Endothelial cell of umbilical vein (primary cell): ENCODE measurements at regions not wholly inside any gene's neighbourhood (a gene's known extent, or its start where the extent isn't known, plus 50 kb on each side); places are given as distances from the start of the nearest gene placed in this dataset.

ENCODE experiments used
- BruUV-seq: library from RNA; stranded (reverse); fragments of 400-500 nt; replicated peaks from 2 replicates; lab custom pipeline; 2021; lab: Mats Ljungman, UMichigan
- CTCF ChIA-PET: fragments of 300-600, 350-600 bp; sonication (Branson Sonifier 250); formaldehyde crosslinking; loops from one replicate; lab custom pipeline; 2021; ENCODE audit warnings: antibody characterized with exemption, inconsistent platforms; lab: Charles Lee
- POLR2A ChIA-PET: fragments of 300-600, 350-600 bp; sonication (Branson Sonifier 250); formaldehyde crosslinking; loops from one replicate; lab custom pipeline; 2021; ENCODE audit warnings: antibody characterized with exemption, inconsistent platforms; lab: Charles Lee
- DNase-seq: peaks from one replicate; pipeline ENCODE4 v3.0.0-alpha.2; 2011; ENCODE audit warnings: low read depth, low spot score
- FAIRE-seq: peaks from 2 replicates; lab custom pipeline; 2011; peaks lifted over from hg19 to GRCh38; lab: Jason Lieb, UNC
- H2AFZ ChIP-seq: 2 replicates; pipeline ENCODE4 v1.6.0; 2012; ENCODE audit warnings: low read depth, low read length, control low read depth, inconsistent platforms
- H3K27ac ChIP-seq: 2 replicates; pipeline ENCODE4 v1.5.1; 2011; ENCODE audit warnings: low read depth, mild to moderate bottlenecking, control low read depth, low read length, moderate library complexity; ENCODE audit not compliant: insufficient read depth
- H3K27me3 ChIP-seq, 2 experiments: 2 replicates each; pipeline versions ENCODE4 v1.6.0 to v1.6.1; 2011; ENCODE audit warnings: low read length in 2 of 2, mixed read lengths in 1 of 2; ENCODE audit not compliant: control insufficient read depth in 2 of 2, insufficient read depth in 2 of 2
- H3K36me3 ChIP-seq, 2 experiments: 2 replicates in 1 of 2; 3 replicates in 1 of 2; pipeline ENCODE4 v1.5.1; 2011; ENCODE audit warnings: low read length in 2 of 2, mild to moderate bottlenecking in 1 of 2, moderate library complexity in 1 of 2; ENCODE audit not compliant: control insufficient read depth in 2 of 2, insufficient read depth in 2 of 2; ENCODE audit errors: extremely low read depth in 1 of 2
- H3K4me1 ChIP-seq: 3 replicates; pipeline ENCODE4 v1.5.1; 2011; ENCODE audit warnings: mild to moderate bottlenecking, low read length; ENCODE audit not compliant: control insufficient read depth, insufficient read depth; ENCODE audit errors: extremely low read depth
- H3K4me2 ChIP-seq: 2 replicates; pipeline ENCODE4 v1.6.1; 2011; ENCODE audit warnings: low read length, control low read depth, mixed read lengths; ENCODE audit not compliant: insufficient read depth
- H3K4me3 ChIP-seq, 3 experiments: fragments of 200-600 bp in 1 of 3; sonication (generic), shearing (Covaris generic) in 1 of 3; replicated peaks in 1 of 3; 2 replicates each; pipeline ENCODE4 v1.5.1; 2011 to 2016; ENCODE audit warnings: control low read depth in 3 of 3, low read length in 3 of 3, mild to moderate bottlenecking in 2 of 3, inconsistent platforms in 1 of 3, low read depth in 1 of 3, moderate library complexity in 1 of 3; ENCODE audit not compliant: insufficient read depth in 1 of 3
- H3K79me2 ChIP-seq: 2 replicates; pipeline ENCODE4 v1.6.0; 2012; ENCODE audit warnings: low read length, inconsistent platforms; ENCODE audit not compliant: control insufficient read depth, insufficient read depth
- H3K9ac ChIP-seq: replicated peaks from 2 replicates; pipeline ENCODE3; 2011; ENCODE audit warnings: low read length, control low read depth; ENCODE audit not compliant: insufficient read depth; ENCODE audit errors: extremely low read depth
- H3K9me1 ChIP-seq: replicated peaks from 3 replicates; pipeline ENCODE4 v1.6.0; 2011; ENCODE audit warnings: mild to moderate bottlenecking, low read length; ENCODE audit not compliant: control insufficient read depth, insufficient read depth; ENCODE audit errors: extremely low read depth
- H3K9me3 ChIP-seq: replicated peaks from 2 replicates; pipeline ENCODE4 v1.5.1; 2012; ENCODE audit warnings: low read length, inconsistent platforms; ENCODE audit not compliant: control insufficient read depth, insufficient read depth
- H4K20me1 ChIP-seq: replicated peaks from 2 replicates; pipeline ENCODE3; 2011; ENCODE audit warnings: mild to moderate bottlenecking, low read length; ENCODE audit not compliant: control insufficient read depth, insufficient read depth; ENCODE audit errors: extremely low read depth
- CTCF ChIP-seq, 2 donors: IDR thresholded peaks; 1 replicate in 1 of 2; 2 replicates in 1 of 2; pipeline ENCODE4 v1.5.1; 2011; ENCODE audit warnings: low read length in 2 of 2, mild to moderate bottlenecking in 2 of 2, moderate library complexity in 2 of 2, control low read depth in 1 of 2, inconsistent platforms in 1 of 2, low read depth in 1 of 2; ENCODE audit not compliant: insufficient read depth in 1 of 2; ENCODE audit errors: extremely low read depth in 1 of 2
- EZH2 ChIP-seq: IDR thresholded peaks from 2 replicates; pipeline ENCODE4 v1.6.1; 2012; ENCODE audit warnings: borderline replicate concordance, low read depth, mild to moderate bottlenecking, moderate library complexity, low read length, inconsistent platforms; ENCODE audit not compliant: severe bottlenecking
- FOS ChIP-seq: IDR thresholded peaks from 2 replicates; pipeline ENCODE4 v1.6.1; 2011; ENCODE audit warnings: mild to moderate bottlenecking, low read length, moderate library complexity, borderline replicate concordance; ENCODE audit not compliant: insufficient read depth
- GATA2 ChIP-seq: IDR thresholded peaks from 2 replicates; pipeline ENCODE4 v1.7.0; 2011; ENCODE audit warnings: low read depth, mild to moderate bottlenecking, moderate library complexity, mixed read lengths, low read length; ENCODE audit not compliant: insufficient read length, insufficient read depth
- JUN ChIP-seq: IDR thresholded peaks from 2 replicates; pipeline ENCODE4 v1.6.1; 2011; ENCODE audit warnings: borderline replicate concordance, low read depth; ENCODE audit not compliant: insufficient read length, insufficient read depth
- MYC ChIP-seq: IDR thresholded peaks from one replicate; pipeline ENCODE4 v1.6.1; 2011; ENCODE audit warnings: mild to moderate bottlenecking, low read depth, low read length
- POLR2A ChIP-seq: IDR thresholded peaks from 2 replicates; pipeline ENCODE4 v1.6.1; 2012; ENCODE audit warnings: low read depth, mild to moderate bottlenecking, control low read depth, low read length
- POLR2AphosphoS5 ChIP-seq: IDR thresholded peaks from 2 replicates; pipeline ENCODE4 v1.6.1; 2012; ENCODE audit warnings: low read depth, mild to moderate bottlenecking, control low read depth, low read length, moderate library complexity; ENCODE audit not compliant: insufficient read depth
- dilution Hi-C: fragments of 300-500 bp; cut with MboI; formaldehyde crosslinking; loops from one replicate; pipeline ENCODE4 v1.15.0; 2019; ENCODE audit warnings: low sequenced_read_pairs; ENCODE audit not compliant: extremely low pct_ligation_motif_present
- intact Hi-C: fragments of 100-400 bp; cut with micrococcal nuclease; formaldehyde crosslinking; loops from one replicate; pipeline ENCODE4 v1.10.0; 2022
- TF ChIP-seq, protein P1 (sequence below): IDR thresholded peaks from 2 replicates; pipeline ENCODE4 v1.6.1; 2011; ENCODE audit not compliant: insufficient read depth, insufficient read length

DNA sequence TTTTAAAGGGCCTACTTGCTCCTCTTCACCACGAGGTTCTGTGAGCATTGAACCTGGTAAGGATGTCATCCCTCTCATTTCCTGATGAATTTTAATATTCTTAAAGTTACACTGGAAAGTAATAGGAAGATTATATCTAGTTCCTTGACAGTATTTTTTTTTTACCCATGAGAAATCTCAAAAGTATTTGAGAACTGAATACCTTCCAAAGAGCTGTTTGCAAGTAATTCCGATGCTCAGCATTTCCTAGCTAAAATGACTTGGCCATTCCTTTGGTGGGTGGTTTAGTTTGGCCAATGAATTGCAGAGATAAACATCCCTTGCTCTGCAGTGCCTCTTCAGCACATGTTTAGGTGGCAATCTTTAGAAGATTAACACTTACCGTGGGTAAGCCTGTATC lies 110.2 kb upstream of the WDR1 start:
- FAIRE-seq = no peak

More for the DNA sequence above, 110.2 kb upstream of the WDR1 start:
- no peaks in the 10 kb centered on the region for H3K36me3 ChIP-seq
- TF ChIP-seq JUN = no peak
- no peak for TF ChIP-seq CTCF (IDR thresholded peaks at IDR 0.05; ENCODE audit: extremely low read depth in 1 of 2, insufficient read depth in 1 of 2, low read depth in 1 of 2, low read length in 2 of 2)
- TF ChIP-seq EZH2 = no peak
- TF ChIP-seq, protein P1, sequence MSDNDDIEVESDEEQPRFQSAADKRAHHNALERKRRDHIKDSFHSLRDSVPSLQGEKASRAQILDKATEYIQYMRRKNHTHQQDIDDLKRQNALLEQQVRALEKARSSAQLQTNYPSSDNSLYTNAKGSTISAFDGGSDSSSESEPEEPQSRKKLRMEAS = no peak
- no peak for TF ChIP-seq POLR2A
- no peak for TF ChIP-seq GATA2
- TF ChIP-seq POLR2AphosphoS5 = no peak
- no peak for TF ChIP-seq FOS
- TF ChIP-seq MYC = no peak
- H3K9me3 ChIP-seq = no peaks in the 10 kb centered on the region
- no peak overlapping the region for H3K4me3 ChIP-seq
- DNase-seq = no peak
- H3K79me2 ChIP-seq = no peaks in the 10 kb centered on the region
- H3K9me1 ChIP-seq = no peaks in the 10 kb centered on the region
- H2AFZ ChIP-seq = no peak overlapping the region
- no peak overlapping the region for H3K27ac ChIP-seq
- H4K20me1 ChIP-seq = no peaks in the 10 kb centered on the region
- no peaks in the 10 kb centered on the region for H3K4me1 ChIP-seq
- H3K27me3 ChIP-seq = no peaks in the 10 kb centered on the region
- BruUV-seq = no TSS peak
- dilution Hi-C loops (no loop called here), intact Hi-C loops (no loop called here)
- CTCF ChIA-PET = no interaction called here
- H3K9ac ChIP-seq = no peak overlapping the region
- H3K4me2 ChIP-seq = no peak overlapping the region
- POLR2A ChIA-PET = no interaction called here
